ENCODE measurements at regions not wholly inside any gene's neighbourhood (a gene's known extent, or its start where the extent isn't known, plus 50 kb on each side); places are given as distances from the start of the nearest gene placed in this dataset.

DNA sequence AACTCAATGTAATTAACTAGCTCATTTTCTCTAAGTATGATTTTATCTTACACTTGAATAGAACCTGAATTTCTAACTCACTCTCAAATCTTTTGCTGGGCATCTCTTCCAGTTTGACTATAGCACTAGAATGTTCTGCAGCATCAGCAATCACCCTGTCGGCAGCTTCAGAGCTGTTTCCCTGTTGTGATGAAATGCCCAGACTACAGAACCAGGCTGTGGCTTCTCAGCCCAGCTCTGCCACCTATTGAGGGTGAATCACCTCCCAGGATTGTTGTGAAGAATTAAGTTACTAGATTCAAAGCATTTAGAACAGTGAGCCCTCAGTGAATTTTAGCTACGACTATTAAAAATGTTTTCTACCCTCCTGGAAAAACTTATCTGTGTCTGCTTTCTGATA, 90.4 kb upstream of the ANKRD55 start:
- TF ChIP-seq GATA2 (IDR thresholded peaks at IDR 0.05; ENCODE audit: low read depth, low read length), result no peak
- TF ChIP-seq GATA3 (IDR thresholded peaks at IDR 0.05; ENCODE audit: low read depth, low read length), result no peak

All from SH-SY5Y (cell line).